Cardiac fibroblast (primary cell): ENCODE measurements at regions not wholly inside any gene's neighbourhood (a gene's known extent, or its start where the extent isn't known, plus 50 kb on each side); places are given as distances from the start of the nearest gene placed in this dataset.

Experiments
- DNase-seq, 2 donors: peaks; one replicate each; pipeline versions ENCODE4 v3.0.0 to v3.0.0-alpha.2; 2010; ENCODE audit warnings: low read depth in 2 of 2
- H3K4me3 ChIP-seq, 2 donors: replicated peaks in 1 of 2; 1 replicate in 1 of 2; 2 replicates in 1 of 2; pipeline ENCODE4 v1.5.1; 2011; ENCODE audit warnings: low read depth in 2 of 2, low read length in 2 of 2, mild to moderate bottlenecking in 2 of 2, moderate library complexity in 1 of 2
- TF ChIP-seq, protein P1 (sequence below): IDR thresholded peaks from one replicate; pipeline ENCODE4 v1.5.1; 2011; ENCODE audit warnings: low read depth, mild to moderate bottlenecking, low read length, inconsistent platforms

DNA sequence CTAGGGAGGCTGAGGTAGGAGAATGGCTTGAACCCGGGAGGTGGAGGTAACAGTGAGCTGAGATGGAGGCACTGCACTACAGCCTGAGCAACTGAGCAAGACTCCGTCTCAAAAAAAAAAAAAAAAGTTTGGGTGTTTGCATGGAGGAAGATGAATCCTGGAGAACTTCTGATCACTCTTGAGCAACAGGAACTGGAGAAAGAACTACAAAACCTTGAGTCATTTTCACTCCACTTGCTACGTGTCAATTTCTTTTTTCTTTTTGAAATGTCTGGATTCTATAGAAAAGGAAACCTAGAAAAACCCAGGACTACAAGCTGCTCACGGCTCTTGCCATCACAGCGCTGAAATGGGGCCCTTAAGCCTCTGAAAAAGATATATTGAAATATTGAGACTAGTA is 189.6 kb upstream of the NRP1 start:
- no peak for DNase-seq
- H3K4me3 ChIP-seq: no peak overlapping the region
- TF ChIP-seq, protein P1, sequence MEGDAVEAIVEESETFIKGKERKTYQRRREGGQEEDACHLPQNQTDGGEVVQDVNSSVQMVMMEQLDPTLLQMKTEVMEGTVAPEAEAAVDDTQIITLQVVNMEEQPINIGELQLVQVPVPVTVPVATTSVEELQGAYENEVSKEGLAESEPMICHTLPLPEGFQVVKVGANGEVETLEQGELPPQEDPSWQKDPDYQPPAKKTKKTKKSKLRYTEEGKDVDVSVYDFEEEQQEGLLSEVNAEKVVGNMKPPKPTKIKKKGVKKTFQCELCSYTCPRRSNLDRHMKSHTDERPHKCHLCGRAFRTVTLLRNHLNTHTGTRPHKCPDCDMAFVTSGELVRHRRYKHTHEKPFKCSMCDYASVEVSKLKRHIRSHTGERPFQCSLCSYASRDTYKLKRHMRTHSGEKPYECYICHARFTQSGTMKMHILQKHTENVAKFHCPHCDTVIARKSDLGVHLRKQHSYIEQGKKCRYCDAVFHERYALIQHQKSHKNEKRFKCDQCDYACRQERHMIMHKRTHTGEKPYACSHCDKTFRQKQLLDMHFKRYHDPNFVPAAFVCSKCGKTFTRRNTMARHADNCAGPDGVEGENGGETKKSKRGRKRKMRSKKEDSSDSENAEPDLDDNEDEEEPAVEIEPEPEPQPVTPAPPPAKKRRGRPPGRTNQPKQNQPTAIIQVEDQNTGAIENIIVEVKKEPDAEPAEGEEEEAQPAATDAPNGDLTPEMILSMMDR: no peak

DNA sequence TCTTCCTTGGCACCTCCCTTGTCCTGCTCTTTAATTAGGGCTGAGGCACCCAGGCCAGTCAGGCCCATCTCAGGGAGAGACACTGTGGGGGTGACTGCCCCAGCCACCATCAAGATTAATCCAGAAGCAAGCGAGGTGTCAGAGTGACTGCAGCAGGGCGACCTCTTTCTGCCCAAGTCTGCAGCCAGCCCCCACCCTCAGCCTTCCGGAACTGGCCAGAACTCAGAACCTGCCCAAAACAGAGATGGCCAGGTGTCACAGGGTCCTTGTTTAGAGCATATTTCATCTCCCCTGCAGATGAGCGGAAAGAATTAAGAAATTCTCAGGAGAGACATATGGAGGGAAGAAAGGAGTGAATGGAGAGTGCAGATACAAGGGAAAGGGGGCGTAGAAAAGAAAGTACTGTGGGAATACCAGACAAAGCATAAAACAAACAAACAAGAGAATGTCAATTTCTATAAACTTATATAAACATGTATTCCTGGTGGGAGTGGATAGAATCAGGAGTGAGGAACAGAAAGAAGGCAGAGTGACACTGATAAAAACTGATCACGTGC is 188.8 kb upstream of the NRP1 start:
- no peak for DNase-seq
- no peak overlapping the region for H3K4me3 ChIP-seq
- TF ChIP-seq, protein P1: no peak

GRCh38 chr10:33521904-33522303 is 187.4 kb upstream of the NRP1 start:
- no peak overlapping the region for H3K4me3 ChIP-seq
- DNase-seq: no peak
- TF ChIP-seq, protein P1: no peak

- TF ChIP-seq, protein P1: no peak
- peak in 1 of 2 donors; percentile 11 for DNase-seq
Measured at GRCh38 chr10:33521062-33521461, 186.6 kb upstream of the NRP1 start.

GRCh38 chr10:33520223-33520622 is 185.8 kb upstream of the NRP1 start:
- H3K4me3 ChIP-seq: no peak overlapping the region
- peak in 1 of 2 donors; percentile 18 for DNase-seq
- TF ChIP-seq, protein P1: no peak

More at GRCh38 chr10:33521062-33521461, 186.6 kb upstream of the NRP1 start:
- H3K4me3 ChIP-seq: no peak overlapping the region

DNA sequence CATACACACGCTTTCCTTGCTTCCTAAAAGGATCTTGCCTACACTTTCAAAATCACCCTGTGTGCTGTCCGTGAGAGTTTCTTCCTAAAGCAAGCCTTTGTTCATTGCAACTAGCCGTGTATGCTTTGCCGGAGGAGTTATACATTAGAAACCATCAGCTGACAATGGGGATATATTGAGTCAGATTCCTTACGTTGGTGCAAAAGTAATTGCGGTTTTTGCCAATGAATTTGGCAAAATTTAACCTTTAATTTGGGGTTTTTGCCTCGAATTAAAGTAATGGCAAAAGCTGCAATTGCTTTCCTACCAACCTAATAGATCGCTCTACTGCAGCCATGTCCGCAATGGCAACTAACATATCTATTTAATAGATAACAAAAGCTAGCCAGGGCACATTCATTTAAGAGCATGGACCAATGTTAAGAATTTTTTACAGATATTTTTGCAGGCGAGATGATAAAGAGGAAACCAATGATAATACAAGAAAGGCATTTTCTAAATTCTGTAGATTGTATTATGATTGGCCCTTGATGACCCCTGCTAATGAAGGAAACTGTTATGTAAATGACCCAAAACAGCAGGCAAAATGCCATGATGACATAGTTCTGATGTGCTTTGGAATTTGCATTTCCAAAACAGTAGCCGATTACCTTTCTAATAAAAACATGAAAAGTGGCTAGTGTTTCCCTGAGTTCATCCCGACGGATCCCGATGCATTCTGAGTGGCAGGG is 184.8 kb upstream of the NRP1 start:
- no peak overlapping the region for H3K4me3 ChIP-seq
- DNase-seq: no peak
- TF ChIP-seq, protein P1: no peak

GRCh38 chr10:33510206-33510605 is 175.7 kb upstream of the NRP1 start:
- H3K4me3 ChIP-seq: no peak overlapping the region
- DNase-seq: no peak
- TF ChIP-seq, protein P1: no peak
